Endothelial cell of umbilical vein (primary cell): ENCODE measurements at regions not wholly inside any gene's neighbourhood (a gene's known extent, or its start where the extent isn't known, plus 50 kb on each side); places are given as distances from the start of the nearest gene placed in this dataset.

Experiments used
- CTCF ChIP-seq, 2 donors: IDR thresholded peaks; 1 replicate in 1 of 2; 2 replicates in 1 of 2; pipeline ENCODE4 v1.5.1; 2011; ENCODE audit warnings: low read length in 2 of 2, mild to moderate bottlenecking in 2 of 2, moderate library complexity in 2 of 2, control low read depth in 1 of 2, inconsistent platforms in 1 of 2, low read depth in 1 of 2; ENCODE audit not compliant: insufficient read depth in 1 of 2; ENCODE audit errors: extremely low read depth in 1 of 2
- EZH2 ChIP-seq: IDR thresholded peaks from 2 replicates; pipeline ENCODE4 v1.6.1; 2012; ENCODE audit warnings: borderline replicate concordance, low read depth, mild to moderate bottlenecking, moderate library complexity, low read length, inconsistent platforms; ENCODE audit not compliant: severe bottlenecking
- JUN ChIP-seq: IDR thresholded peaks from 2 replicates; pipeline ENCODE4 v1.6.1; 2011; ENCODE audit warnings: borderline replicate concordance, low read depth; ENCODE audit not compliant: insufficient read length, insufficient read depth

- TF ChIP-seq EZH2 (no peak), CTCF (IDR thresholded peaks at IDR 0.05; ENCODE audit: extremely low read depth in 1 of 2, insufficient read depth in 1 of 2, low read depth in 1 of 2, low read length in 2 of 2) (no peak), JUN (no peak)
Measured at GRCh38 chr20:11119573-11119972, 445.8 kb upstream of the JAG1 start.
